ENCODE measurements at regions not wholly inside any gene's neighbourhood (a gene's known extent, or its start where the extent isn't known, plus 50 kb on each side); places are given as distances from the start of the nearest gene placed in this dataset.

GRCh38 chr16:86894925-86895324 lies 316.6 kb downstream of the FOXL1 start:
- no peak for DNase-seq (ENCODE audit: extremely low read depth, low read depth)

- no peak for DNase-seq (ENCODE audit: extremely low read depth, low read depth)
Measured at GRCh38 chr16:86895606-86896005, 317.3 kb downstream of the FOXL1 start.

- no peak for DNase-seq (ENCODE audit: extremely low read depth, low read depth)
Measured at GRCh38 chr16:86896976-86897375, 318.6 kb downstream of the FOXL1 start.

- DNase-seq (ENCODE audit: extremely low read depth, low read depth) = no peak
Measured at GRCh38 chr16:86897486-86897885, 319.1 kb downstream of the FOXL1 start.

DNA sequence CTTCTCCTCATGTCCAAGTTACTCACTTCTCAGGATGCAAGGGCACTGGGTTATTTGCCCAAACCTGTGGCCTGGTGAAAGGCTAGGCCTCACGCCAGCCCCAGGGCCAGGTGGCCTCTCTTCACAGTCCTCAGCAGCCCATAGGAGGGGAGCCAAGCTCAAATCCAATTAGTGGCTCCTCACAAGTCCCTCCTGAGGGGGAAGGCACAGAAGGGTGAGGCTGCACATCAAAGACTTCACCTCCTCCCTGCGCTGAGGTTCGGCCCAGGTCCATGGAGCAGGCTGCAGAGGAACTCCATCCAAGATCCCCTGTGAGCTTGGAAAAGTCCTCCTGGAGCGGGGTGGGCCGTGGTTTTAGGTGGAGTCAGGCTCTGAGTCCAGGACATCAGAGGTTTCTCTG lies 320.0 kb downstream of the FOXL1 start:
- no peak for DNase-seq (ENCODE audit: extremely low read depth, low read depth)

GRCh38 chr16:86899151-86899550 lies 320.8 kb downstream of the FOXL1 start:
- no peak for DNase-seq (ENCODE audit: extremely low read depth, low read depth)

DNA sequence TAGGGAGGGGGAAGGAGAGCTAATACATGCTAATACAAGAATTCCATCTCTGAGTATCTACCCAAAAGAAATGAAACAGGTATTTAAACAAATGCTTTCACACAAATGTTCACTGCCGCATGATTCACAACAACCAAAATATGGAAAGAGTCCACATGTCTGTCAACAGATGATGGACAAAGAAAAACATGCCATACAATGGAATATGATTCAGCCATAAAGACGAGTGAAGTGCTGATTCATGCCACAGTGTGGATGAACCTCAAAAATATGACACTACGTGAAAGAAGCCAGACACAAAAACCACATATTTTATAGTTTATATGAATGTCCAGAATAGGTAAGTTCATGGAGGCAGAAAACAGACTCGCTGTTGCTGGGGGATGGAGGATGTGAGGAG lies 321.4 kb downstream of the FOXL1 start:
- DNase-seq (ENCODE audit: extremely low read depth, low read depth) = peak; percentile 21

- no peak for DNase-seq (ENCODE audit: extremely low read depth, low read depth)
Measured at GRCh38 chr16:86901483-86901882, 323.1 kb downstream of the FOXL1 start.

DNA sequence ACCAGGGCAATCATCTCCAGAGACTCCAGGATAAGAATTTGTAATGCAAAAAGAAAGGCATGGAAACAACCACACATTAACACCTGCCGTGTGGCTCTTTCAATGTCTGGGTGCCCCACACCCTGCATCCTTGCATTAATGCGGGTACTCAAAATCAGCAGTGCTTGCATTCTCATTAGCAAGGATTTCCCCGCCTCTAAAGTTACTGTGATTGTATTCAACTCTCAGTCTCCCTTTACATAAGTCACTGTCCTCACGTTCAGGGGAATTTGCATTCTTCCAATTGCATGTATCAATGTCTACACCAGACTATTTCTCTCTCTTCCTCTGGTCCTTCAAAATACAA lies 324.3 kb downstream of the FOXL1 start:
- DNase-seq (ENCODE audit: extremely low read depth, low read depth) = no peak

- DNase-seq (ENCODE audit: extremely low read depth, low read depth) = no peak
Measured at GRCh38 chr16:86903068-86903467, 324.7 kb downstream of the FOXL1 start.

- no peak for DNase-seq (ENCODE audit: extremely low read depth, low read depth)
Measured at GRCh38 chr16:86905302-86905701, 327.0 kb downstream of the FOXL1 start.

DNA sequence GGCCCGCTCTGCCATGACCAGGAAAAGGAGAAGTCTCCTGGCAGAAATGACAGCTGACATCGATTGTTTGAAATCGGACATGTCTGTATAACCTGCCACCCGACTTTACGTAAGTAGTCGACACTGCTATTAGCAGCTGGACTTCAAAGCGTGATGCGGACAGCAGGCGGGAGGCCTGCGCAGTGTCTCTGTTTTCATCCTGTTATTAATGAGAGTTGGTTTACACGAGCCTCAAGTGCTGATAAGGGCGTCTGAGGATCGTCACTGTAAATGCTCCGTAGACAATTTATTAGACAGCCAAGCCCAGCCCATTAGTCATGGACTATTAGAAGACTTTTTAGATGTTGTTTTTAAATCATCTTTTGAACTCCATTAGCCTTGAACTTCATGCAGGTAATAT lies 328.3 kb downstream of the FOXL1 start:
- DNase-seq (ENCODE audit: extremely low read depth, low read depth) = no peak

DNA sequence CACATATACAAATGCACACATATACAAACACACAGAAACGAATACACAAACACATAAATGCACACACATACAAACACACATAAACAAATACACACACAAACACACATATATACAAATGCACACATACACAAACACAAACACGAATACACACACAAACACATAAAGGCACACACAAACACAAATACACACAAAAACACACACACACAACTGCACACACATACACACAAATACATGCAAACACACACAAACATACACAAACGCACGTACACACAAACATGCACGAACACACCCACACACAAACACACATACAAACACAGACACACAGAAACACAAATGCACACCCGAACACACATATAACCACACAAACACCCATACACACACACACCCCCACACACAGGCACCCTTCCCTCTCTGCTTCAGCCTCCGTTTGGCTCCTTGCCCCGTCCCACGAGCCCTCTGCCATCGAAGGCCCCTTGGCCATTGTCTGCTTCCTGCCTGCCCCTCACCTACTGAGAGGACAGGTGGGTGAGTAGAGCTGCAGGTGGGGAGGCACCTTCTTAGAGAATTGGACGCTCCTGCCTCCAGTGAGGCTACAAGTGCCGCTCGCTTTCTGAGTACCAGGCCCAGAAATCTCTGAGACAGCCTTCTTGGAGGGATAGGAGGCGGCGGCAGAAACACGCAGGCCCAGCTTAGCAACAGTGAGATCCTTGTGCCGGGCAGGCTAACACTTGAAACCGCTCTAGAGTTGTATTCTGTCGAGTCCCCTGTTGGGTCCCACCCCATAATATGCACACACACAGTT lies 331.2 kb downstream of the FOXL1 start:
- DNase-seq (ENCODE audit: extremely low read depth, low read depth) = no peak

DNA sequence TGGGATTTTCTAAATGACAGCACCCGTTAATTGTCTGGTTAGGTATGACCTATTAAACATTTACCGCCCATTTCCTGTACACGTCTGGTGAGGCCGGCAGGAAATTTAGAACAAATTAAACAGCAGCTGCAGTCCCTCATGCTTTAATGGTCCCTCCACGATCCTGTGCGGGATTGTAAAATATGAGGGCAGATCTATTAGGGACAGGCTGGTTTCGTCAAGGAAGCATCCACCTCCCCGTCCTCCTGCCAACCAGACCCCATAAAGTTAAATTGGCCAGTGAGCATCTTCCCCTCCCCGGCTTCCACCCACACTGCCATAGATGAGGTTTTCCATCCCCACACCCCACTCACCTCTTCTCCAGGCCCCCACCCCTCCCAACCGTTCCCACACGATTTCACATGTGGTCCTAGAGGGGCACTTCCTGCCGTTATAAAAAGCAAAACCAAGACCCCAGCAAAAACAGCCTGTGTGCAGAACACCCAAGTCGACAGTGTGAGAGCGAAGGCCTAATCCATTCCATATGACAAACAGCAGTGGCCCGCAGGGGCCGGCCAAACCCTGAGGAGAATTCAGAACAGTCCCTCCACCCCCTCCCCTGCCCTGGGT lies 331.9 kb downstream of the FOXL1 start:
- no peak for DNase-seq (ENCODE audit: extremely low read depth, low read depth)

GRCh38 chr16:86911437-86911958 lies 333.1 kb downstream of the FOXL1 start:
- no peak for DNase-seq (ENCODE audit: extremely low read depth, low read depth)

GRCh38 chr16:86913886-86914285 lies 335.5 kb downstream of the FOXL1 start:
- DNase-seq (ENCODE audit: extremely low read depth, low read depth) = no peak

GRCh38 chr16:86914876-86915717 lies 336.7 kb downstream of the FOXL1 start:
- DNase-seq (ENCODE audit: extremely low read depth, low read depth) = no peak

DNA sequence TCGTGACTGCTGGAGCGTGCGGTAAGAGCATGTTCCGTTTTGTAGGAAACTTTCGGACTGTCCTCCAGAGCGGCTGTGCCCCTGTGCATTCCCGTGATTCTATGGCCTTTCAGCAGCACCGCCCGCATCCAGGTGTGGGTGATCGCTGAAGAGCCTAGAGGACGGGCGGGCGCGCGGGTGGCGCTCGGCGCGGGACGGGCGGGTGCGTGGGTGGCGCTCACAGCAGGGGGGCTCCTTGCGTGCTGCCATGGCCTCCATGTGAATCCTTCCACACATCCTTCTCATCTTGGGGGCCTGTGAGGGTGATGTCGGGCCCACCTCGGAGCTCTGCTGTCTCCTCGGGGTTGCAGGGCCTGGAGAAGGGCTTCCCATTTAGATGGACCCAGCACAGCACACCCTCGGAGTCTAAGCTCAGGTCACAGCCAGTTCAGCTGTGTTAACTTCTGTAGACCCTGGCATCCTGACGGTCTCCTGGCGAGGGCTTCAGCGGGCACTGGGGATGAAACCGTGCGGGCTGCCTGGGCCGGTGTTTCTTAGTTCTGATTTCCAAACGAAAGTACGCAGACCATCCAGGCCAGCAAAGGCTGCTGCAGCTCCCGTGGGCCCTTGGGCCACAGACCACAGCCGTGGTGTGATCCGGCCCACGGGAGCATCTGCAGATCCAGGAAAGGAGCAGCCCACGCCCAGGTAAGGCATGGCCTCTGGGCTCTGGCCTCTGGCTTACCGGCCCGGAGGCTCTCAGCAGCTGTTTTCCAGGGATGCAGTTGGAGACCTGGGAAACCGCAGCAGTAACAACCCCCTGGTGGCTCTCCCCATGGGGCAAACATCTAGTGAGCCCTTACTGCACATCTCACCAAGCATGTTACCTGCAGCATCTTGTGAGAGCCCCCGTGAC lies 339.4 kb downstream of the FOXL1 start:
- no peak for DNase-seq (ENCODE audit: extremely low read depth, low read depth)

DNA sequence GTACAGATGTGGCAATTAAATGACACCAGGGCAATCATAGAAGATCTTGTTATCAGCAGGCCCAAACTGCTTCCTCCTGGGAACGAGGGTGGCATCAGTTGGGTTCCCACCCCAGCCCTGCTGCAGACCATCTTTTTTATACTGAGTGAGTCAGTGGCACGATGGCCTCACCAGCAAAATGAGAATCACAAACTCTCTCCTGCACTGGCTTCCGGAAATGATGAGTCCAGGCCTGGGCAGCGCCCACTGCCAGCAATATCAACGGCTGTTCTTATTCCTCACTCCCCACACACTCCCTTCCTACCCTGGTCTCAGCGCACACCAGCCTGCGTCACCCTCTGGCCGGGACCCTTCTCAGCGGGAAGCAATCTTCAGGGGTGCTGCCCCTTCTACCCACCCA lies 340.3 kb downstream of the FOXL1 start:
- no peak for DNase-seq (ENCODE audit: extremely low read depth, low read depth)

- DNase-seq (ENCODE audit: extremely low read depth, low read depth) = no peak
Measured at GRCh38 chr16:86919078-86919477, 340.7 kb downstream of the FOXL1 start.
